Loucy (cell line): ENCODE measurements at regions not wholly inside any gene's neighbourhood (a gene's known extent, or its start where the extent isn't known, plus 50 kb on each side); places are given as distances from the start of the nearest gene placed in this dataset.

Experiments used
- H2AFZ ChIP-seq: fragments of 200-600 bp; sonication (generic); 2 replicates; pipeline ENCODE4 v1.6.0; 2016; ENCODE audit warnings: antibody characterized with exemption, mild to moderate bottlenecking, low read length, moderate library complexity
- H3F3A ChIP-seq: fragments of 200-600 bp; 2 replicates; pipeline ENCODE4 v1.6.0; 2016; ENCODE audit warnings: antibody characterized with exemption, low read depth, mild to moderate bottlenecking
- H3K27me3 ChIP-seq: fragments of 200-600 bp; sonication (generic); 2 replicates; pipeline ENCODE4 v1.6.1; 2014; ENCODE audit warnings: low read length, mild to moderate bottlenecking; ENCODE audit not compliant: insufficient read depth, poor library complexity, severe bottlenecking
- H3K36me3 ChIP-seq: fragments of 200-600 bp; sonication (generic); 2 replicates; pipeline ENCODE4 v1.6.1; 2016; ENCODE audit warnings: low read length; ENCODE audit not compliant: insufficient read depth
- H3K4me1 ChIP-seq: fragments of 200-600 bp; sonication (generic); 2 replicates; pipeline ENCODE4 v1.5.1; 2014; ENCODE audit warnings: low read length, mild to moderate bottlenecking; ENCODE audit not compliant: insufficient read depth, poor library complexity, severe bottlenecking
- H3K4me2 ChIP-seq: fragments of 200-600 bp; sonication (generic); 2 replicates; pipeline ENCODE4 v1.6.0; 2014; ENCODE audit warnings: antibody characterized with exemption, low read length, low read depth, mild to moderate bottlenecking; ENCODE audit not compliant: poor library complexity, severe bottlenecking
- H3K4me3 ChIP-seq: fragments of 200-600 bp; sonication (generic); 2 replicates; pipeline ENCODE4 v1.5.1; 2014; ENCODE audit warnings: low read length, mild to moderate bottlenecking, mixed read lengths; ENCODE audit not compliant: poor library complexity, severe bottlenecking
- H3K79me2 ChIP-seq: fragments of 200-600 bp; sonication (generic); 2 replicates; pipeline ENCODE4 v1.6.1; 2014; ENCODE audit warnings: low read length; ENCODE audit not compliant: insufficient read depth
- H3K9ac ChIP-seq: fragments of 200-600 bp; sonication (generic); 2 replicates; pipeline ENCODE4 v1.6.0; 2014; ENCODE audit warnings: mild to moderate bottlenecking, low read depth, low read length, moderate library complexity; ENCODE audit not compliant: poor library complexity, severe bottlenecking
- H3K9me2 ChIP-seq: fragments of 200-600 bp; sonication (generic); replicated peaks from 2 replicates; pipeline ENCODE4 v1.6.1; 2016; ENCODE audit warnings: low read depth, low read length, mixed read lengths
- H3K9me3 ChIP-seq: fragments of 200-600 bp; sonication (generic); 2 replicates; pipeline ENCODE4 v1.6.1; 2014; ENCODE audit warnings: mild to moderate bottlenecking, antibody characterized with exemption, low read length, low read depth; ENCODE audit not compliant: insufficient read depth
- H4K20me1 ChIP-seq: fragments of 200-600 bp; sonication (generic); 2 replicates; pipeline ENCODE4 v1.6.0; 2014; ENCODE audit warnings: antibody characterized with exemption, low read length, mild to moderate bottlenecking; ENCODE audit not compliant: insufficient read depth, poor library complexity, severe bottlenecking
- EZH2phosphoT487 ChIP-seq: fragments of 200-600 bp; IDR thresholded peaks from 2 replicates; pipeline ENCODE4 v1.6.1; 2018; ENCODE audit warnings: antibody characterized with exemption, mild to moderate bottlenecking, moderate library complexity, borderline replicate concordance
- TF ChIP-seq, protein P1 (sequence below): fragments of 200-600 bp; sonication (generic); conservative IDR thresholded peaks from 2 replicates; pipeline ENCODE4 v1.5.1; 2014; ENCODE audit warnings: mild to moderate bottlenecking, antibody characterized with exemption, low read length

DNA sequence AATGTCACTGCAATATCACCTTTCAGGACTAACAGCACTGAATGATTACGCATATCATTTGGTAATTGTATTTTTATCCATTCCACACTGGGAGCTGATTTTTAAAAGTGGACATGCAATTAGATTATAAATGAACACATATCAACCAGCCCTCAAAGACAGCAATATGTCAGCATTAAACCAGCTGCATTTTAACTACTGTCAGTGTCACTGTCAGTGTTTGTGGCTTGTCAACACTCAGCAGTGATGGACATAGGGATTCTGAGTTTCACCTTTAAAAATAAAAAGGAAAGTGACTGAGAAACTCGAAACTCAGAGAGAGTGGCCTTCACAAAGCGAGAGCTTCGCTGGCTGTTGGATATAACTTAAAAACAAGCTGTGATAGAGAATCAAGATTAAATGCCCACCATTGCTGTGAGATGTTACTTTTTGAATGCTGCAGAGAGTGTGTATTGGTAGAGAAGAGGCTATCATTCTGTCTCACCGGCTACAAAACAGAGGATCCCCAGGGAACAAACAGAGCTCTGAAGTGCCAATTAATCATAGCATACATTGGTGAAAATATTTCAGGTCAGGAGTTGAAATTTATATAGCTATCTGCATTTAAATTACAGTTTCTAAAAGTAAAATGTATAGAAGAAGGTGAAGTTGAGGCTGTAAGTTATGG lies 635.8 kb downstream of the SQOR start:
- H3K9me2 ChIP-seq, result no peaks in the 10 kb centered on the region
- H3K4me1 ChIP-seq, result no peaks in the 10 kb centered on the region
- no peaks in the 10 kb centered on the region for H3K9me3 ChIP-seq
- no peak overlapping the region for H3K9ac ChIP-seq
- H3K79me2 ChIP-seq, result no peaks in the 10 kb centered on the region
- H2AFZ ChIP-seq, result no peak overlapping the region
- H4K20me1 ChIP-seq, result no peaks in the 10 kb centered on the region
- H3K27me3 ChIP-seq, result no peaks in the 10 kb centered on the region
- no peak overlapping the region for H3K4me3 ChIP-seq
- no peaks in the 10 kb centered on the region for H3K36me3 ChIP-seq
- no peaks in the 10 kb centered on the region for H3F3A ChIP-seq
- no peak overlapping the region for H3K4me2 ChIP-seq
- TF ChIP-seq, protein P1, sequence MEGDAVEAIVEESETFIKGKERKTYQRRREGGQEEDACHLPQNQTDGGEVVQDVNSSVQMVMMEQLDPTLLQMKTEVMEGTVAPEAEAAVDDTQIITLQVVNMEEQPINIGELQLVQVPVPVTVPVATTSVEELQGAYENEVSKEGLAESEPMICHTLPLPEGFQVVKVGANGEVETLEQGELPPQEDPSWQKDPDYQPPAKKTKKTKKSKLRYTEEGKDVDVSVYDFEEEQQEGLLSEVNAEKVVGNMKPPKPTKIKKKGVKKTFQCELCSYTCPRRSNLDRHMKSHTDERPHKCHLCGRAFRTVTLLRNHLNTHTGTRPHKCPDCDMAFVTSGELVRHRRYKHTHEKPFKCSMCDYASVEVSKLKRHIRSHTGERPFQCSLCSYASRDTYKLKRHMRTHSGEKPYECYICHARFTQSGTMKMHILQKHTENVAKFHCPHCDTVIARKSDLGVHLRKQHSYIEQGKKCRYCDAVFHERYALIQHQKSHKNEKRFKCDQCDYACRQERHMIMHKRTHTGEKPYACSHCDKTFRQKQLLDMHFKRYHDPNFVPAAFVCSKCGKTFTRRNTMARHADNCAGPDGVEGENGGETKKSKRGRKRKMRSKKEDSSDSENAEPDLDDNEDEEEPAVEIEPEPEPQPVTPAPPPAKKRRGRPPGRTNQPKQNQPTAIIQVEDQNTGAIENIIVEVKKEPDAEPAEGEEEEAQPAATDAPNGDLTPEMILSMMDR, result no peak
- no peak for TF ChIP-seq EZH2phosphoT487

DNA sequence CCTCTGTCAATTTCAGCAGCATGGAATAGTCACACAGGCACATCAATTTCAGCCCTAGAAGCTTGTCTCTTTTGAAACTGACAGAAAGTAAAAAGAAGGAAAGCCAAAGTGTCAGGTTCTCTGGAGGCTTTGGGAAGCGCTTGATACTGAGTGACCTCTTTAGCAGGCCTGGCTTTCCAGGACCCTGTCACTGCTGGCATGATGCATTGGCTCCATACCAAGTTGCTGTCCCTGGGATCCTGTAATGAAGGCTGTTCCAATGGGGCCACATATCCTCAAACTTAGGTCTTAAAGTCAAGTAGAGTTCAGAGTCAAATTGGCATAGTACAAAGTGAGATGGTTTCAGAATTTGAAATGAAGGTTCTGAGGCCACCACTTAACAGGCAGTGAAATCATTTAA lies 640.9 kb downstream of the SQOR start:
- Histone ChIP-seq H3F3A (no peaks in the 10 kb centered on the region), H3K27me3 (no peaks in the 10 kb centered on the region), H4K20me1 (no peaks in the 10 kb centered on the region), H2AFZ (no peak overlapping the region), H3K4me1 (no peaks in the 10 kb centered on the region), H3K4me2 (no peak overlapping the region), H3K4me3 (no peak overlapping the region), H3K9me2 (no peaks in the 10 kb centered on the region), H3K9ac (no peak overlapping the region), H3K79me2 (no peaks in the 10 kb centered on the region), H3K36me3 (no peaks in the 10 kb centered on the region), H3K9me3 (no peaks in the 10 kb centered on the region)
- TF ChIP-seq EZH2phosphoT487, result no peak
- TF ChIP-seq, protein P1, result no peak

DNA sequence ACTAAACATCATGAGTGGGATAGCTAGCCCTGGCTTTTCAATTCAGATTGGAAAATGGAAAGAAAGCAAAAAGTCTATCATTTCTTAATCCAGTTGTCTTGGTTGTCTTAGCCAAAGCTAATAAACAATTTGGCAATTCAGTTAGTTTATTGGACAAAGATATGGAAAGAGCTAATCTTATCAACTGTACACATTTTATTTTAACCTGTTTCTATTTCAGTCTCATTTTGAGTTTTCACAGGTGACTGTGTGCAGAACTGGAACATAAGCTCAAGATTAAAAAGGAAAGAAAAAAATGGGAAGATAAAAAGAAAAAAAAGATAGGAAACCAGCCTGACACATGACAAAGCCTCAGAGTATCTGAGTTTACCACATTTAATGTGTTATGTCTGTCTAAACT lies 642.6 kb downstream of the SQOR start:
- Histone ChIP-seq H3K9me3 (no peaks in the 10 kb centered on the region), H3K9ac (no peak overlapping the region), H3K9me2 (no peaks in the 10 kb centered on the region), H3K4me2 (no peak overlapping the region), H3K4me1 (no peaks in the 10 kb centered on the region), H4K20me1 (no peaks in the 10 kb centered on the region), H3K4me3 (no peak overlapping the region), H3K36me3 (no peaks in the 10 kb centered on the region), H3K27me3 (no peaks in the 10 kb centered on the region), H2AFZ (no peak overlapping the region), H3K79me2 (no peaks in the 10 kb centered on the region), H3F3A (no peaks in the 10 kb centered on the region)
- TF ChIP-seq, protein P1, result no peak
- no peak for TF ChIP-seq EZH2phosphoT487
